BJ (cell line): ENCODE measurements at regions not wholly inside any gene's neighbourhood (a gene's known extent, or its start where the extent isn't known, plus 50 kb on each side); places are given as distances from the start of the nearest gene placed in this dataset.

Experiments
- CTCF ChIA-PET: fragments of 350-600 bp; formaldehyde crosslinking; extraction: SDS; loops from one replicate; lab custom pipeline; 2021; ENCODE audit warnings: antibody characterized with exemption, inconsistent platforms; lab: Yijun Ruan, JAX
- POLR2A ChIA-PET: fragments of 300-600 bp; sonication (Branson Sonifier 250); formaldehyde crosslinking; extraction: SDS; loops from one replicate; lab custom pipeline; 2021; ENCODE audit warnings: antibody characterized with exemption; lab: Charles Lee
- DNase-seq: peaks from one replicate; pipeline ENCODE4 v3.0.0-alpha.2; 2011; ENCODE audit warnings: low read depth
- H3K27me3 ChIP-seq: 2 replicates; pipeline ENCODE4 v1.6.0; 2011; ENCODE audit warnings: low read length; ENCODE audit not compliant: control insufficient read depth, insufficient read depth
- H3K36me3 ChIP-seq: 2 replicates; pipeline ENCODE4 v1.5.1; 2011; ENCODE audit warnings: low read length; ENCODE audit not compliant: control insufficient read depth, insufficient read depth
- H3K4me3 ChIP-seq: 2 replicates; pipeline ENCODE4 v1.5.1; 2011; ENCODE audit warnings: low read depth, mild to moderate bottlenecking, control low read depth, low read length
- CTCF ChIP-seq: IDR thresholded peaks from 2 replicates; pipeline ENCODE4 v1.5.1; 2011; ENCODE audit warnings: low read depth, mild to moderate bottlenecking, control low read depth, inconsistent platforms, low read length, moderate library complexity; ENCODE audit not compliant: insufficient read depth

DNA sequence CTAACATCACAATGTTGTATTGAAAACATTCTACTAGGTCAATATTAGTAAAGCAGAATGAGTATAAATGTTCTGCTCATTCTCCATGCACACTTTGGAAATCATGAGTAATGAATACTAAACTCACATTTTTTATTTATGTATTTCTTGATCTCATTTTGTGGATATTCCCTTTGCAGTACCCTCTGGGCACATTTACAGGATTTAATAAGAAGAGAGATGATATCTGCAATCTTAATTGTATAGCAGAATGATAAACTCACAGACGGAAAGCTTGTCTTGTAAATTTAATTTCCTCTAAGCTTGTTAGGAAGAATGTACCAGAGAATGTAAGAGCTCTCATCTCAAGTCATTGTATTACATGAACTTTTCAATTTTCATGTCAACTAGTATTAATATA, 1279.7 kb downstream of the PCDH7 start:
- no peak for DNase-seq
- TF ChIP-seq CTCF, result no peak
- Histone ChIP-seq H3K27me3 (no peaks in the 10 kb centered on the region), H3K36me3 (no peaks in the 10 kb centered on the region), H3K4me3 (no peak overlapping the region)
- POLR2A ChIA-PET, result no interaction called here
- CTCF ChIA-PET, result no interaction called here

DNA sequence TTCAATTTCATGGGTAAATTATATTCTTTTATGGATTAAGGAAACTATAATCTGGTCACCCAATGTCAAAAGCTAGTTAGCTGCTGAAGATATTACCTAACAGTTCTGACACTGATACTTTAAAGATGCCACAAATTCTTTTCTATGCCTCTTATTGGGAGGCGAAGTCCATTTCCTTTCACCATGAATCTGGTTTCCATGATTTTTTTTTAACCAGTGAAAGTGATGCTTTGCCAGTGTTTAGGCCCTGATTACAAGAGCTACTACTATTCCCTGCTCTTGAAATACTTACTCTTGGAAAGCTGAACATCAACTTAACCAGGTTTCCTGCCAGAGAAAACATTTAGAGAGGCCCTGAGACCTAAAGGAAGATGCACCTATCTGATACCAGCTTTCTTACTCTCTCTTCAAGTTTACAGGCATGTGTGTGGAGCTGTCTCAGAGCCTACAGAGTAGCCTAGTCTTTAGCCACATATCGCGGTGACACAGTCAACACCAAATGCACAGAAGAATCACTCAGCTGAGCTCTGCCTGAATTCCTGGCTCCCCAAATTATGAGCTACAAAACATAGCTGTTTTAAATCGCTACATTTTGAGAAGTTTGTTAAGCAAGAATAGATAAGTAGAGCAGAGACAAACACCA, 1280.8 kb downstream of the PCDH7 start:
- POLR2A ChIA-PET, result no interaction called here
- no peak for TF ChIP-seq CTCF
- no peak for DNase-seq
- Histone ChIP-seq H3K36me3 (no peaks in the 10 kb centered on the region), H3K4me3 (no peak overlapping the region), H3K27me3 (no peaks in the 10 kb centered on the region)
- CTCF ChIA-PET, result interaction anchor here (0.6 kb wide), 1 partner anchor 306 kb away, joined by 3 read pairs; no protein-coding TSS in a partner anchor

DNA sequence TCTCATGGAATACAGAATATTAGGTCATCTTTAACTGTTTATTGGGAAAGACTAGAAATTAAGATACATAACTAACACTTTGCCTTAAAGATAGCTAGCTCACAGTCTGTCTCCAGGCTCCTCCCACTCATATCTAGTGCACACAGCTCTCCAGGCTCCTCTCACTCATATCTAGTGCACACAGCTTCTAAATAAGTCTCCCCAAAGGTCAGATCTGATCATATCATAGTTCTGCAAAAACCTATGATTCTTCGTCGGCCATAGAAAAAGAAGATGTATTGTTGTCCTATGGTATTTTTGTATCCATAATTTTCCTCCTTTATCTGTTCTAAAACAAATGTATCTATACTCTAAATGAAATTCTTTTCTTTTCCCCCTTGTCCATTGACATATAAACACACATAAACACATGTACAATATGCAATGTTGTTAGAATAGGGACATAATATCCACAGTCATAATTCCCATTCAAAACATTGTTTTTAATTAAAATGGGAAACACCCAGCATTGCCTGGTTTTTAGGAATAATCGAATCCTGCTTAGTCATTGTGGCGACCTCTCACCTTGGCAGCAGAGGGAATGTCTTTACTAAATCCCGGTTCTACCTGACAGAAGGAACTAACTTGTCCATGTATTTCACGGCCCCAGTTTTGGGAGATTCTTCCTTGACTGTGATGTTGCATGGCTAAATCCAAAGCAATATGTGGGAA, 1282.0 kb downstream of the PCDH7 start:
- no peak for DNase-seq
- no peak for TF ChIP-seq CTCF
- ChIA-PET POLR2A (no interaction called here), CTCF (no interaction called here)
- Histone ChIP-seq H3K36me3 (no peaks in the 10 kb centered on the region), H3K4me3 (no peak overlapping the region), H3K27me3 (no peaks in the 10 kb centered on the region)

DNA sequence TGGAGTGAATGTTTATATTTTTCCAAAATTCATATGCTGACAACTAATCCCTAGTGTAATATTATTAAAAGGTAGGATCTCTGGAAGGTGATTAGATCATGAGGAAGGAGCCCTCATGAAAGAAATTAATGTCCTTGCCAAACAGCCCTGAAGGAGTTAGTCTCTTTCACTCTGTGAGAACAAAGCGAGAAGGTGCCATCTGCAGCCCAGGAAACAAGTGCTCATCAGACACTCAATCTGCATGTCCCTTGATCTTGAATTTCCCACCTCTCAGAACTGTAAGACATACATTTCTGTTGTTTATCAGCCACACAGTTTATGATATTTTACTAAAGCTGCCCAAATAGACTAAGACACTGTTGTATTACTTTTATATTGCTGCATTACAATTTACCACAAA, 1283.4 kb downstream of the PCDH7 start:
- no peak for TF ChIP-seq CTCF
- POLR2A ChIA-PET, result no interaction called here
- CTCF ChIA-PET, result no interaction called here
- Histone ChIP-seq H3K4me3 (no peak overlapping the region), H3K27me3 (no peaks in the 10 kb centered on the region), H3K36me3 (no peaks in the 10 kb centered on the region)
- DNase-seq, result no peak

DNA sequence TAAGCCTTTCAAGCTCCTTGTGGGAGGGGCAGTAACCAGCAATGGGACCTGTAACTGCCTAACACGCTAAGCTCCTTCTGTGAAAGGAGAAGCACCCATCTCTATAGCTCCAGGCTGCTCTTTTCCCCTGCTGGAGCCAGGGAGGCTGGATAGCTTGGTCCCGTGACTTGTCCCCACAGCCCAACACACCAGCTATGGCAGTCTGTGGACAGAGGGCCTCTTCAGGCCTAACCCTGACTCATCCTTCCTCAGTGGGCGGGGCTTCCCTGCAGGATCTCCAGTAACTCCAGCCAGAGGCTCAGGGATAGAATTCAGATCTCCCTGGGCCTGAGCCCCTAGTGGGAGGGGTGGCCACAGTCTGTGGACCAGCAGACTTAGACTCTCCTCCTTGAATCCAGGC, 1290.1 kb downstream of the PCDH7 start:
- Histone ChIP-seq H3K36me3 (no peaks in the 10 kb centered on the region), H3K27me3 (no peaks in the 10 kb centered on the region), H3K4me3 (no peak overlapping the region)
- ChIA-PET POLR2A (no interaction called here), CTCF (no interaction called here)
- TF ChIP-seq CTCF, result no peak
- DNase-seq, result no peak
